ENCODE measurements at regions not wholly inside any gene's neighbourhood (a gene's known extent, or its start where the extent isn't known, plus 50 kb on each side); places are given as distances from the start of the nearest gene placed in this dataset.

DNA sequence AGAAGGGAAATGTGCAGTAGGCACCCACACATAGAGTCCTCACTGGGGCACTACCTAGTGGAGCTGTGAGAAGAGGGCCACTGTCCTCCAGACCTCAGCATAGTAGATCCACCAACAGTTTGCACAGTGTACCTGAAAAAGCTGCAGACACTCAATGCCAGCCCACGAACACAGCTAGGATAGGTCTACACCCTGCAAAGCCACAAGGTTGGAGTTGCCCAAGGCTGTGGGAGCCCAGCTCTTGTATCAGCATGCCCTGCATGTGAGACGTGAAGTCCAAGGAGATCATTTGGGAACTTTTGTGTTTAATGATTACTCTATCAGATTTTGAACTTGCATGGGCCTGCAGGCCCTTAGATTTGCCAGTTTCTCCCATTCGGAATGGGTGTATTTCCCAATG lies 299.4 kb upstream of the OLFM3 start:
- WGBS (ENCODE audit: low lambda C conversion rate), result 0% methylated on average over 1 of the region's 3 CpGs
- TF ChIP-seq, protein P1, sequence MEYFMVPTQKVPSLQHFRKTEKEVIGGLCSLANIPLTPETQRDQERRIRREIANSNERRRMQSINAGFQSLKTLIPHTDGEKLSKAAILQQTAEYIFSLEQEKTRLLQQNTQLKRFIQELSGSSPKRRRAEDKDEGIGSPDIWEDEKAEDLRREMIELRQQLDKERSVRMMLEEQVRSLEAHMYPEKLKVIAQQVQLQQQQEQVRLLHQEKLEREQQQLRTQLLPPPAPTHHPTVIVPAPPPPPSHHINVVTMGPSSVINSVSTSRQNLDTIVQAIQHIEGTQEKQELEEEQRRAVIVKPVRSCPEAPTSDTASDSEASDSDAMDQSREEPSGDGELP (IDR thresholded peaks at IDR 0.05; ENCODE audit: borderline replicate concordance, low read depth), result no peak
- TF ChIP-seq ZNF670 (CRISPR knock-in tag; IDR thresholded peaks at IDR 0.05; ENCODE audit: borderline replicate concordance) (no peak), ZNF17 (CRISPR knock-in tag; IDR thresholded peaks at IDR 0.05) (no peak), HCFC1 (IDR thresholded peaks at IDR 0.05; ENCODE audit: low read depth, low read length) (no peak), ZFP36L1 (CRISPR knock-in tag; IDR thresholded peaks at IDR 0.05) (no peak), RXRB (CRISPR knock-in tag; IDR thresholded peaks at IDR 0.05; ENCODE audit: borderline replicate concordance) (no peak), ZNF7 (CRISPR knock-in tag; IDR thresholded peaks at IDR 0.05) (no peak), AGO2 (optimal IDR thresholded peaks at IDR 0.05; ENCODE audit: low read depth, low read length) (no peak), NRL (CRISPR knock-in tag; IDR thresholded peaks at IDR 0.05; ENCODE audit: borderline replicate concordance) (no peak), ZFY (CRISPR knock-in tag; IDR thresholded peaks at IDR 0.05) (no peak), ZNF672 (CRISPR knock-in tag; IDR thresholded peaks at IDR 0.05) (no peak), HNF4A (CRISPR knock-in tag; IDR thresholded peaks at IDR 0.05) (no peak), ZNF136 (CRISPR knock-in tag; IDR thresholded peaks at IDR 0.05; ENCODE audit: low read depth) (no peak), DPF2 (CRISPR knock-in tag; IDR thresholded peaks at IDR 0.05; ENCODE audit: borderline replicate concordance, low read depth) (no peak), ZFP36 (IDR thresholded peaks at IDR 0.05; ENCODE audit: borderline replicate concordance, low read depth, low read length, partially characterized antibody) (no peak)
- TF ChIP-seq, protein P2, sequence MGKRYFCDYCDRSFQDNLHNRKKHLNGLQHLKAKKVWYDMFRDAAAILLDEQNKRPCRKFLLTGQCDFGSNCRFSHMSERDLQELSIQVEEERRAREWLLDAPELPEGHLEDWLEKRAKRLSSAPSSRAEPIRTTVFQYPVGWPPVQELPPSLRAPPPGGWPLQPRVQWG (CRISPR knock-in tag; IDR thresholded peaks at IDR 0.05; ENCODE audit: borderline replicate concordance, low read depth), result no peak
- TF ChIP-seq, protein P3, sequence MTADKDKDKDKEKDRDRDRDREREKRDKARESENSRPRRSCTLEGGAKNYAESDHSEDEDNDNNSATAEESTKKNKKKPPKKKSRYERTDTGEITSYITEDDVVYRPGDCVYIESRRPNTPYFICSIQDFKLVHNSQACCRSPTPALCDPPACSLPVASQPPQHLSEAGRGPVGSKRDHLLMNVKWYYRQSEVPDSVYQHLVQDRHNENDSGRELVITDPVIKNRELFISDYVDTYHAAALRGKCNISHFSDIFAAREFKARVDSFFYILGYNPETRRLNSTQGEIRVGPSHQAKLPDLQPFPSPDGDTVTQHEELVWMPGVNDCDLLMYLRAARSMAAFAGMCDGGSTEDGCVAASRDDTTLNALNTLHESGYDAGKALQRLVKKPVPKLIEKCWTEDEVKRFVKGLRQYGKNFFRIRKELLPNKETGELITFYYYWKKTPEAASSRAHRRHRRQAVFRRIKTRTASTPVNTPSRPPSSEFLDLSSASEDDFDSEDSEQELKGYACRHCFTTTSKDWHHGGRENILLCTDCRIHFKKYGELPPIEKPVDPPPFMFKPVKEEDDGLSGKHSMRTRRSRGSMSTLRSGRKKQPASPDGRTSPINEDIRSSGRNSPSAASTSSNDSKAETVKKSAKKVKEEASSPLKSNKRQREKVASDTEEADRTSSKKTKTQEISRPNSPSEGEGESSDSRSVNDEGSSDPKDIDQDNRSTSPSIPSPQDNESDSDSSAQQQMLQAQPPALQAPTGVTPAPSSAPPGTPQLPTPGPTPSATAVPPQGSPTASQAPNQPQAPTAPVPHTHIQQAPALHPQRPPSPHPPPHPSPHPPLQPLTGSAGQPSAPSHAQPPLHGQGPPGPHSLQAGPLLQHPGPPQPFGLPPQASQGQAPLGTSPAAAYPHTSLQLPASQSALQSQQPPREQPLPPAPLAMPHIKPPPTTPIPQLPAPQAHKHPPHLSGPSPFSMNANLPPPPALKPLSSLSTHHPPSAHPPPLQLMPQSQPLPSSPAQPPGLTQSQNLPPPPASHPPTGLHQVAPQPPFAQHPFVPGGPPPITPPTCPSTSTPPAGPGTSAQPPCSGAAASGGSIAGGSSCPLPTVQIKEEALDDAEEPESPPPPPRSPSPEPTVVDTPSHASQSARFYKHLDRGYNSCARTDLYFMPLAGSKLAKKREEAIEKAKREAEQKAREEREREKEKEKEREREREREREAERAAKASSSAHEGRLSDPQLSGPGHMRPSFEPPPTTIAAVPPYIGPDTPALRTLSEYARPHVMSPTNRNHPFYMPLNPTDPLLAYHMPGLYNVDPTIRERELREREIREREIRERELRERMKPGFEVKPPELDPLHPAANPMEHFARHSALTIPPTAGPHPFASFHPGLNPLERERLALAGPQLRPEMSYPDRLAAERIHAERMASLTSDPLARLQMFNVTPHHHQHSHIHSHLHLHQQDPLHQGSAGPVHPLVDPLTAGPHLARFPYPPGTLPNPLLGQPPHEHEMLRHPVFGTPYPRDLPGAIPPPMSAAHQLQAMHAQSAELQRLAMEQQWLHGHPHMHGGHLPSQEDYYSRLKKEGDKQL (CRISPR knock-in tag; IDR thresholded peaks at IDR 0.05; ENCODE audit: low read depth), result no peak
- TF ChIP-seq, protein P4, sequence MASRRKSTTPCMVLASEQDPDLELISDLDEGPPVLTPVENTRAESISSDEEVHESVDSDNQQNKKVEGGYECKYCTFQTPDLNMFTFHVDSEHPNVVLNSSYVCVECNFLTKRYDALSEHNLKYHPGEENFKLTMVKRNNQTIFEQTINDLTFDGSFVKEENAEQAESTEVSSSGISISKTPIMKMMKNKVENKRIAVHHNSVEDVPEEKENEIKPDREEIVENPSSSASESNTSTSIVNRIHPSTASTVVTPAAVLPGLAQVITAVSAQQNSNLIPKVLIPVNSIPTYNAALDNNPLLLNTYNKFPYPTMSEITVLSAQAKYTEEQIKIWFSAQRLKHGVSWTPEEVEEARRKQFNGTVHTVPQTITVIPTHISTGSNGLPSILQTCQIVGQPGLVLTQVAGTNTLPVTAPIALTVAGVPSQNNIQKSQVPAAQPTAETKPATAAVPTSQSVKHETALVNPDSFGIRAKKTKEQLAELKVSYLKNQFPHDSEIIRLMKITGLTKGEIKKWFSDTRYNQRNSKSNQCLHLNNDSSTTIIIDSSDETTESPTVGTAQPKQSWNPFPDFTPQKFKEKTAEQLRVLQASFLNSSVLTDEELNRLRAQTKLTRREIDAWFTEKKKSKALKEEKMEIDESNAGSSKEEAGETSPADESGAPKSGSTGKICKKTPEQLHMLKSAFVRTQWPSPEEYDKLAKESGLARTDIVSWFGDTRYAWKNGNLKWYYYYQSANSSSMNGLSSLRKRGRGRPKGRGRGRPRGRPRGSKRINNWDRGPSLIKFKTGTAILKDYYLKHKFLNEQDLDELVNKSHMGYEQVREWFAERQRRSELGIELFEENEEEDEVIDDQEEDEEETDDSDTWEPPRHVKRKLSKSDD (CRISPR knock-in tag; IDR thresholded peaks at IDR 0.05; ENCODE audit: low read depth), result no peak

More for the DNA sequence above, 299.4 kb upstream of the OLFM3 start:
- no peaks in the 10 kb centered on the region for H4K20me1 ChIP-seq (ENCODE audit: insufficient read depth, low read length)
- no peak overlapping the region for H3K9ac ChIP-seq (ENCODE audit: insufficient read depth, low read depth, low read length)
- POLR2A ChIA-PET, result no interaction called here
- CTCF ChIA-PET (ENCODE audit: low intra/inter-chr PET ratio, low total read pairs), result no interaction called here
- intact Hi-C loops (cut with micrococcal nuclease; ENCODE audit: unreplicated experiment) (no loop called here), in situ Hi-C loops (cut with HindIII; ENCODE audit: extremely low pct_ligation_motif_present, low pct_unique_long_range_greater_than_20kb) (no loop called here)
- H3K79me2 ChIP-seq (ENCODE audit: insufficient read depth, low read length), result no peaks in the 10 kb centered on the region
- FAIRE-seq (no peak), DNase-seq (ENCODE audit: low spot score) (no peak), ATAC-seq (no peak)
- H3K9me3 ChIP-seq (ENCODE audit: low read length), result peaks cover 71% of the 10 kb centered on the region
- H3K4me1 ChIP-seq (ENCODE audit: insufficient read depth, low read length), result no peaks in the 10 kb centered on the region
- H3K27me3 ChIP-seq (ENCODE audit: control insufficient read depth in 1 of 2, insufficient read depth in 2 of 2, low read length in 2 of 2), result no peaks in the 10 kb centered on the region
- H3K4me2 ChIP-seq (ENCODE audit: low read depth, low read length), result no peak overlapping the region
- H3K4me3 ChIP-seq (replicated peaks in 1 of 3; ENCODE audit: insufficient read depth in 1 of 3, low read depth in 2 of 3, low read length in 3 of 3), result no peak overlapping the region
- BruUV-seq (replicated peaks), result no TSS peak
- no peak overlapping the region for H2AFZ ChIP-seq (ENCODE audit: low read length)
- H3K27ac ChIP-seq (ENCODE audit: extremely low read length, insufficient read depth, low read length), result no peak overlapping the region
- no peaks in the 10 kb centered on the region for H3K36me3 ChIP-seq (replicated peaks in 1 of 2; ENCODE audit: control insufficient read depth in 1 of 2, insufficient read depth in 2 of 2, low read length in 2 of 2)
